ENCODE measurements at regions not wholly inside any gene's neighbourhood (a gene's known extent, or its start where the extent isn't known, plus 50 kb on each side); places are given as distances from the start of the nearest gene placed in this dataset.
"Not testable (repeated sequence)": the region's sequence is repeated elsewhere in the genome, so short reads cannot be mapped to it uniquely, and the experiment has no call there.

DNA sequence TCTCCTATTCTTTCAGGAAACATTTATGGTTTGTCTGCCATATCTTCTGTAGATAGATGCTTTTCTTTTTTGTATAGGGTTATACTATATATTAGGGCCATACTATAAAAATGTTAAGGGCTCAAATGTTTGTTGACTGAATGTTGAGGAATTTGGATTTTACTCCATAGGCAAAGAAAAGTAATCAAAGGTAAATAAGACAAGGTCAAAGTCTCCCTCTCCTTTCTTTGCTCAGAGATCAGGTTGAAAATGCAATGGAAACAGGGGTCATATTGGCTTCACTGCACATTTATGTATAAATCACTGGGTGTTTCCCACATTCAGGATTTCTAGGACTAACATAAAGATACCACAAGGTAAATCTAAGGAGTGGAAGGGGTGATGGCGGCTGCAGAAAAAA is 291.4 kb upstream of the FZD8 start:
- intact Hi-C loops (cut with DNase I; ENCODE audit: low total_unique reads), result no loop called here
- no peak overlapping the region for H3K4me3 ChIP-seq
- H3K27ac ChIP-seq, result no peak overlapping the region
- no peaks in the 10 kb centered on the region for H3K4me1 ChIP-seq
- TF ChIP-seq POLR2A (IDR thresholded peaks at IDR 0.05) (no peak), POLR2AphosphoS5 (IDR thresholded peaks at IDR 0.05) (no peak)
- TF ChIP-seq, protein P1, sequence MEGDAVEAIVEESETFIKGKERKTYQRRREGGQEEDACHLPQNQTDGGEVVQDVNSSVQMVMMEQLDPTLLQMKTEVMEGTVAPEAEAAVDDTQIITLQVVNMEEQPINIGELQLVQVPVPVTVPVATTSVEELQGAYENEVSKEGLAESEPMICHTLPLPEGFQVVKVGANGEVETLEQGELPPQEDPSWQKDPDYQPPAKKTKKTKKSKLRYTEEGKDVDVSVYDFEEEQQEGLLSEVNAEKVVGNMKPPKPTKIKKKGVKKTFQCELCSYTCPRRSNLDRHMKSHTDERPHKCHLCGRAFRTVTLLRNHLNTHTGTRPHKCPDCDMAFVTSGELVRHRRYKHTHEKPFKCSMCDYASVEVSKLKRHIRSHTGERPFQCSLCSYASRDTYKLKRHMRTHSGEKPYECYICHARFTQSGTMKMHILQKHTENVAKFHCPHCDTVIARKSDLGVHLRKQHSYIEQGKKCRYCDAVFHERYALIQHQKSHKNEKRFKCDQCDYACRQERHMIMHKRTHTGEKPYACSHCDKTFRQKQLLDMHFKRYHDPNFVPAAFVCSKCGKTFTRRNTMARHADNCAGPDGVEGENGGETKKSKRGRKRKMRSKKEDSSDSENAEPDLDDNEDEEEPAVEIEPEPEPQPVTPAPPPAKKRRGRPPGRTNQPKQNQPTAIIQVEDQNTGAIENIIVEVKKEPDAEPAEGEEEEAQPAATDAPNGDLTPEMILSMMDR (IDR thresholded peaks at IDR 0.05), result no peak
- H3K9me3 ChIP-seq, result no peaks in the 10 kb centered on the region
- no peak for DNase-seq (ENCODE audit: low spot score in 2 of 2)
- no peaks in the 10 kb centered on the region for H3K27me3 ChIP-seq
- H3K36me3 ChIP-seq, result no peaks in the 10 kb centered on the region

DNA sequence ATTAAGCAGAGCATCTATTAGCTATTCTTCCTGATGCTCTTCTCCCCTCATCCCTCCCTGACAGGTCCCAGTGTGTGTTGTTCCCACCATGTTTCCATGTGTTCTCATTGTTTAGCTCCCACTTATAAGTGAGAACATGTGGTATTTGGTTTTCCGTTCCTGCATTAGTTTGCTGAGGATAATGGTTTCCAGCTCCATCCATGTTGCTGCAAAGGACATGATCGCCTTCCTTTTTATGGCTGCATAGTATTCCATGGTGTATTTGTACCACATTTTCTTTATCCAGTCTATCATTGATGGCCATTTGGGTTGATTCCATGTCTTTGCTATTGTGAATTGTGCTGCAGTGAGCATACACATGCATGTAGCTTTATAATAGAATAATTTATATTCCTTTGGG is 287.9 kb upstream of the FZD8 start:
- intact Hi-C loops (cut with DNase I; ENCODE audit: low total_unique reads); DNase-seq (ENCODE audit: low spot score in 2 of 2); H3K9me3 ChIP-seq; H3K4me1 ChIP-seq; H3K27me3 ChIP-seq; H3K27ac ChIP-seq; H3K36me3 ChIP-seq; H3K4me3 ChIP-seq: not testable (repeated sequence)

DNA sequence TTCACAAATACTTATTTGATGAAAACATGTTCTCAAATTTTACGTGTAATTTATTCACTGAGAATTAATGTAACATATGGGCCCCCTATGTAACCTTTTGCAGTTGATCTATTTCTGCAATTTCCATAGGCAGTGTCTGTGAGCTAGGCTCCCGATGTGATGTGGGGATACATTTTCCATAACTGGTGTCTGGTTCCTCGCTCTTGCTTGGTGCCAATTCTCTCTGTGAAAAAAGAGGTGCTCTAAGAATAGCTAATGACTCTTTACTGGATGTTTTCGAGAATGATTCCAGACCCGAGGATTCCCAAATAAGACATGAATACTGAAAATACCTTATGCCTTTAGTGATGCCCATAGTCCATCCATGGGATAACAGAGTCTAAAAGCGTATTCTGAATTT is 286.7 kb upstream of the FZD8 start:
- intact Hi-C loops (cut with DNase I; ENCODE audit: low total_unique reads), result no loop called here
- DNase-seq (ENCODE audit: low spot score in 2 of 2), result no peak

DNA sequence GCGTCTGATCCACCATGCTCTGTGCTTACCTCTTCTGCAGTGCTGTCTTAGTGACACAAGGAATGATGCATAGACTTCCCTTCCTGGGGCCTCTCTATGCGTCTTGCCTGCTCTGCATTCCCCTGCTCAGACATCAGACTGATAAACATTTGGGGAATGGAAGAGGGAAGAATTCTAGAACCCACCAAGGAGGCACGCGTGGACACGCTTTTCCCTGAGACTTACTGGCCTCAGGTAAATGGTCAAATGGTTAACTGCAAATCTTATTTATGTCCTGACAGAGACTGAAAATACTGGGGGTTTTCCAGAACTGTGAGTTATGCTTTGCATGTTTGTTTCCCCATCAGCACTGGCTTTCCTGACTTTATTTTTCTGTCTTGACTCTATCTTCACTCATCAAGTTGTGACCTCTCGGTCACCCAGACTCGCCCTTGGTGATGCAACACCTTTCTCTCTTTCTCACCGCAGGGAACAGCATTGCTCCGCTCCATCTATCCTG is 285.9 kb upstream of the FZD8 start:
- no peak overlapping the region for H3K27ac ChIP-seq
- DNase-seq (ENCODE audit: low spot score in 2 of 2), result no peak
- no peaks in the 10 kb centered on the region for H3K4me1 ChIP-seq
- no peak overlapping the region for H3K4me3 ChIP-seq
- intact Hi-C loops (cut with DNase I; ENCODE audit: low total_unique reads), result no loop called here
- no peaks in the 10 kb centered on the region for H3K36me3 ChIP-seq
- no peaks in the 10 kb centered on the region for H3K27me3 ChIP-seq
- TF ChIP-seq POLR2A (IDR thresholded peaks at IDR 0.05) (no peak), POLR2AphosphoS5 (IDR thresholded peaks at IDR 0.05) (no peak)
- TF ChIP-seq, protein P1 (IDR thresholded peaks at IDR 0.05), result no peak
- no peaks in the 10 kb centered on the region for H3K9me3 ChIP-seq

More for the DNA sequence above, 286.7 kb upstream of the FZD8 start:
- TF ChIP-seq, protein P1 (IDR thresholded peaks at IDR 0.05), result no peak
- TF ChIP-seq POLR2A (IDR thresholded peaks at IDR 0.05), result no peak
- H3K27me3 ChIP-seq, result no peaks in the 10 kb centered on the region
- H3K4me3 ChIP-seq, result no peak overlapping the region
- H3K4me1 ChIP-seq, result no peaks in the 10 kb centered on the region
- H3K27ac ChIP-seq, result no peak overlapping the region
- H3K36me3 ChIP-seq, result no peaks in the 10 kb centered on the region
- H3K9me3 ChIP-seq, result no peaks in the 10 kb centered on the region

DNA sequence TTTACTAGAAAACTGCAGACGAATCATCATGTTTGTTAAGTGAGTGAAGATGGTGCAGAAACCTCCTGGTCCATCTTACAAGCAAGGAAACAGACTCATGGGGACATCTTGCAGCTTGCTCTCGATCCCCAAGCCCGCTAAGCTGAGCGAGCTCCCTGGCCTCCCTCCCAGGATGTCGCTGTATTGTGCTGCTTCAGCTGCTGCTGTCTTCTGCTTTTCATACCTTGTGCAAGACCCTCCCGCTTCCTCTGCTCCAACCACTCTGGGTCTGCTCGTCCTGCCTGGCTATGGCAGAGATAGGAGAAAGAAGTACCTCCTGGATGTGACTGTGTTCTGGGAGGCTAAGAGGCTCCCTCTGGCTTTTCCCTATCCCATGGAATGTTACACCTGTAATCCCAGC is 285.2 kb upstream of the FZD8 start:
- Histone ChIP-seq H3K4me1 (no peaks in the 10 kb centered on the region), H3K9me3 (no peaks in the 10 kb centered on the region), H3K27ac (no peak overlapping the region), H3K4me3 (no peak overlapping the region), H3K27me3 (no peaks in the 10 kb centered on the region), H3K36me3 (no peaks in the 10 kb centered on the region)
- no peak for DNase-seq (ENCODE audit: low spot score in 2 of 2)
- intact Hi-C loops (cut with DNase I; ENCODE audit: low total_unique reads), result no loop called here
- TF ChIP-seq, protein P1 (IDR thresholded peaks at IDR 0.05), result no peak
- no peak for TF ChIP-seq POLR2A (IDR thresholded peaks at IDR 0.05)
- no peak for TF ChIP-seq POLR2AphosphoS5 (IDR thresholded peaks at IDR 0.05)

DNA sequence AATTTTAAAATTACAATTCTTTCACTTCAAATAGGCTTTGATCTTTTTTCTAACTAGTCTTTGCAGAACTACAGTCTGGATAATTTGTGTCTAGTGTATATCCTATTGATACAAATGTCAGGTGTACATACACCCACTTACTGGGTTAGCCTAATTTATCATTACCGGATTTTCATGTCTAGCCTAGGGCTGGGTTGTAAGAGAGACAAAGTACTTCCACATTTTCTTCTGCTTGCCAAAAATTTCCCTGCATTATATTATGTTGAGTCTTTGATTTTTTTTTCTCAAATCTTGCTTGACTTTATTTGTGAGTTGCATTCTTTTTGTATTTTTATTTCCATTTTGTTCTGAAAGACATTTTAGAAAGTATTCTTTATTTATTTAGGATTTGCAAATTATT is 284.8 kb upstream of the FZD8 start:
- Histone ChIP-seq H3K4me1 (no peaks in the 10 kb centered on the region), H3K4me3 (no peak overlapping the region), H3K27ac (no peak overlapping the region), H3K36me3 (no peaks in the 10 kb centered on the region), H3K27me3 (no peaks in the 10 kb centered on the region), H3K9me3 (no peaks in the 10 kb centered on the region)
- no peak for DNase-seq (ENCODE audit: low spot score in 2 of 2)
- TF ChIP-seq, protein P1 (IDR thresholded peaks at IDR 0.05), result no peak
- intact Hi-C loops (cut with DNase I; ENCODE audit: low total_unique reads), result no loop called here
